Endothelial cell of umbilical vein (primary cell): ENCODE measurements at regions not wholly inside any gene's neighbourhood (a gene's known extent, or its start where the extent isn't known, plus 50 kb on each side); places are given as distances from the start of the nearest gene placed in this dataset.

ENCODE experiments used
- BruUV-seq: library from RNA; stranded (reverse); fragments of 400-500 nt; replicated peaks from 2 replicates; lab custom pipeline; 2021; lab: Mats Ljungman, UMichigan
- CTCF ChIA-PET: fragments of 300-600, 350-600 bp; sonication (Branson Sonifier 250); formaldehyde crosslinking; loops from one replicate; lab custom pipeline; 2021; ENCODE audit warnings: antibody characterized with exemption, inconsistent platforms; lab: Charles Lee
- POLR2A ChIA-PET: fragments of 300-600, 350-600 bp; sonication (Branson Sonifier 250); formaldehyde crosslinking; loops from one replicate; lab custom pipeline; 2021; ENCODE audit warnings: antibody characterized with exemption, inconsistent platforms; lab: Charles Lee
- DNase-seq: peaks from one replicate; pipeline ENCODE4 v3.0.0-alpha.2; 2011; ENCODE audit warnings: low read depth, low spot score
- FAIRE-seq: peaks from 2 replicates; lab custom pipeline; 2011; peaks lifted over from hg19 to GRCh38; lab: Jason Lieb, UNC
- H2AFZ ChIP-seq: 2 replicates; pipeline ENCODE4 v1.6.0; 2012; ENCODE audit warnings: low read depth, low read length, control low read depth, inconsistent platforms
- H3K27ac ChIP-seq: 2 replicates; pipeline ENCODE4 v1.5.1; 2011; ENCODE audit warnings: low read depth, mild to moderate bottlenecking, control low read depth, low read length, moderate library complexity; ENCODE audit not compliant: insufficient read depth
- H3K27me3 ChIP-seq, 2 experiments: 2 replicates each; pipeline versions ENCODE4 v1.6.0 to v1.6.1; 2011; ENCODE audit warnings: low read length in 2 of 2, mixed read lengths in 1 of 2; ENCODE audit not compliant: control insufficient read depth in 2 of 2, insufficient read depth in 2 of 2
- H3K36me3 ChIP-seq, 2 experiments: 2 replicates in 1 of 2; 3 replicates in 1 of 2; pipeline ENCODE4 v1.5.1; 2011; ENCODE audit warnings: low read length in 2 of 2, mild to moderate bottlenecking in 1 of 2, moderate library complexity in 1 of 2; ENCODE audit not compliant: control insufficient read depth in 2 of 2, insufficient read depth in 2 of 2; ENCODE audit errors: extremely low read depth in 1 of 2
- H3K4me1 ChIP-seq: 3 replicates; pipeline ENCODE4 v1.5.1; 2011; ENCODE audit warnings: mild to moderate bottlenecking, low read length; ENCODE audit not compliant: control insufficient read depth, insufficient read depth; ENCODE audit errors: extremely low read depth
- H3K4me2 ChIP-seq: 2 replicates; pipeline ENCODE4 v1.6.1; 2011; ENCODE audit warnings: low read length, control low read depth, mixed read lengths; ENCODE audit not compliant: insufficient read depth
- H3K4me3 ChIP-seq, 3 experiments: fragments of 200-600 bp in 1 of 3; sonication (generic), shearing (Covaris generic) in 1 of 3; replicated peaks in 1 of 3; 2 replicates each; pipeline ENCODE4 v1.5.1; 2011 to 2016; ENCODE audit warnings: control low read depth in 3 of 3, low read length in 3 of 3, mild to moderate bottlenecking in 2 of 3, inconsistent platforms in 1 of 3, low read depth in 1 of 3, moderate library complexity in 1 of 3; ENCODE audit not compliant: insufficient read depth in 1 of 3
- H3K79me2 ChIP-seq: 2 replicates; pipeline ENCODE4 v1.6.0; 2012; ENCODE audit warnings: low read length, inconsistent platforms; ENCODE audit not compliant: control insufficient read depth, insufficient read depth
- H3K9ac ChIP-seq: replicated peaks from 2 replicates; pipeline ENCODE3; 2011; ENCODE audit warnings: low read length, control low read depth; ENCODE audit not compliant: insufficient read depth; ENCODE audit errors: extremely low read depth
- H3K9me1 ChIP-seq: replicated peaks from 3 replicates; pipeline ENCODE4 v1.6.0; 2011; ENCODE audit warnings: mild to moderate bottlenecking, low read length; ENCODE audit not compliant: control insufficient read depth, insufficient read depth; ENCODE audit errors: extremely low read depth
- H3K9me3 ChIP-seq: replicated peaks from 2 replicates; pipeline ENCODE4 v1.5.1; 2012; ENCODE audit warnings: low read length, inconsistent platforms; ENCODE audit not compliant: control insufficient read depth, insufficient read depth
- H4K20me1 ChIP-seq: replicated peaks from 2 replicates; pipeline ENCODE3; 2011; ENCODE audit warnings: mild to moderate bottlenecking, low read length; ENCODE audit not compliant: control insufficient read depth, insufficient read depth; ENCODE audit errors: extremely low read depth
- EZH2 ChIP-seq: IDR thresholded peaks from 2 replicates; pipeline ENCODE4 v1.6.1; 2012; ENCODE audit warnings: borderline replicate concordance, low read depth, mild to moderate bottlenecking, moderate library complexity, low read length, inconsistent platforms; ENCODE audit not compliant: severe bottlenecking
- FOS ChIP-seq: IDR thresholded peaks from 2 replicates; pipeline ENCODE4 v1.6.1; 2011; ENCODE audit warnings: mild to moderate bottlenecking, low read length, moderate library complexity, borderline replicate concordance; ENCODE audit not compliant: insufficient read depth
- GATA2 ChIP-seq: IDR thresholded peaks from 2 replicates; pipeline ENCODE4 v1.7.0; 2011; ENCODE audit warnings: low read depth, mild to moderate bottlenecking, moderate library complexity, mixed read lengths, low read length; ENCODE audit not compliant: insufficient read length, insufficient read depth
- JUN ChIP-seq: IDR thresholded peaks from 2 replicates; pipeline ENCODE4 v1.6.1; 2011; ENCODE audit warnings: borderline replicate concordance, low read depth; ENCODE audit not compliant: insufficient read length, insufficient read depth
- MAX ChIP-seq: IDR thresholded peaks from 2 replicates; pipeline ENCODE4 v1.6.1; 2011; ENCODE audit not compliant: insufficient read depth, insufficient read length
- MYC ChIP-seq: IDR thresholded peaks from one replicate; pipeline ENCODE4 v1.6.1; 2011; ENCODE audit warnings: mild to moderate bottlenecking, low read depth, low read length
- POLR2A ChIP-seq: IDR thresholded peaks from 2 replicates; pipeline ENCODE4 v1.6.1; 2012; ENCODE audit warnings: low read depth, mild to moderate bottlenecking, control low read depth, low read length
- POLR2AphosphoS5 ChIP-seq: IDR thresholded peaks from 2 replicates; pipeline ENCODE4 v1.6.1; 2012; ENCODE audit warnings: low read depth, mild to moderate bottlenecking, control low read depth, low read length, moderate library complexity; ENCODE audit not compliant: insufficient read depth
- dilution Hi-C: fragments of 300-500 bp; cut with MboI; formaldehyde crosslinking; loops from one replicate; pipeline ENCODE4 v1.15.0; 2019; ENCODE audit warnings: low sequenced_read_pairs; ENCODE audit not compliant: extremely low pct_ligation_motif_present
- intact Hi-C: fragments of 100-400 bp; cut with micrococcal nuclease; formaldehyde crosslinking; loops from one replicate; pipeline ENCODE4 v1.10.0; 2022
- TF ChIP-seq, protein P1 (sequence below), 2 donors: IDR thresholded peaks; 1 replicate in 1 of 2; 2 replicates in 1 of 2; pipeline ENCODE4 v1.5.1; 2011; ENCODE audit warnings: low read length in 2 of 2, mild to moderate bottlenecking in 2 of 2, moderate library complexity in 2 of 2, control low read depth in 1 of 2, inconsistent platforms in 1 of 2, low read depth in 1 of 2; ENCODE audit not compliant: insufficient read depth in 1 of 2; ENCODE audit errors: extremely low read depth in 1 of 2

DNA sequence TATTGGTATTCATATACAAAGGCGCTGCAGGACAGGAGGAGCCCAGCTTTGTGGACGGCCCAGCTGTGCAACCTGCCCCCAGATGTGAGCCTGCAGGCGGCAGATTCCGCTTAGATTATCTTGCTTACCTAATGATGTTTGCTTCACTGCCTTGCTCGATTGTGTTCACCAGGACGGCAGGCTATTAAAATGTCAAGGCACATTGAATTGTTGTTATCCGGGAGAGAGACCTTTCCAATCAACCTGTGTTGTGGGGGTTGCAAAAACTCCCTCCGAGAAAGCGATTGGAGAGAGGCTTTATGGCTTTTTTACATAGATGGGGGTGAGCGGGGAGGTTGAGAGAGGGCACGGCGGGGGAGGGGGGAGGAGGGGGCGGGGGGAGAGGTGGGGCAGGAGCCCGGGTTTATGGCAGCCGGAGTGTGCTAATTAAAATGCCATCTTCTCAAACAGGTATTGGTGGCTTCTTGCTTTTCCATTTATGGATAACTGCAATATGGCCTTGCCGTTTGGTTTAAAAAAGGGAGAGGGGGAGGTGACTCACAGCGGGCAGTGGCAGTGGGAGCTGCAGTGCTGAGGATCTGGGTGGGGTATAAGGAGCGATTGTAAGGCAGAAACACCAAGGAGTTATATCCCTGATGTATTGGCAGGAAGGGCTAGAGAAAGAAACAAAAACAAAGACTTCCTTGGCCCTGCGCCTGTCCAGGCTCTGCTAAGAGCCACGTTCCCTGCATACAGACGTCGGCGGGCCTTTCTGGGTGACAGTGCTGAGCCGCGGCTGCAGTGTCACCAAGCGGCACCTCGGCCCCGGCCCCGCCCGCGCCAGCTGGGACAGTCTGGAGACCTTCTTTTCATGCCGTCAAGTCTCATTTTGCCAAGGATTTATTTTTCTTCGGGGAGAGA is 97.2 kb downstream of the INSIG2 start:
- no peak for TF ChIP-seq POLR2A
- TF ChIP-seq EZH2 = no peak
- no peak for TF ChIP-seq FOS
- TF ChIP-seq MYC = no peak
- no peak for TF ChIP-seq POLR2AphosphoS5
- no peak for TF ChIP-seq MAX
- TF ChIP-seq GATA2 = no peak
- TF ChIP-seq, protein P1, sequence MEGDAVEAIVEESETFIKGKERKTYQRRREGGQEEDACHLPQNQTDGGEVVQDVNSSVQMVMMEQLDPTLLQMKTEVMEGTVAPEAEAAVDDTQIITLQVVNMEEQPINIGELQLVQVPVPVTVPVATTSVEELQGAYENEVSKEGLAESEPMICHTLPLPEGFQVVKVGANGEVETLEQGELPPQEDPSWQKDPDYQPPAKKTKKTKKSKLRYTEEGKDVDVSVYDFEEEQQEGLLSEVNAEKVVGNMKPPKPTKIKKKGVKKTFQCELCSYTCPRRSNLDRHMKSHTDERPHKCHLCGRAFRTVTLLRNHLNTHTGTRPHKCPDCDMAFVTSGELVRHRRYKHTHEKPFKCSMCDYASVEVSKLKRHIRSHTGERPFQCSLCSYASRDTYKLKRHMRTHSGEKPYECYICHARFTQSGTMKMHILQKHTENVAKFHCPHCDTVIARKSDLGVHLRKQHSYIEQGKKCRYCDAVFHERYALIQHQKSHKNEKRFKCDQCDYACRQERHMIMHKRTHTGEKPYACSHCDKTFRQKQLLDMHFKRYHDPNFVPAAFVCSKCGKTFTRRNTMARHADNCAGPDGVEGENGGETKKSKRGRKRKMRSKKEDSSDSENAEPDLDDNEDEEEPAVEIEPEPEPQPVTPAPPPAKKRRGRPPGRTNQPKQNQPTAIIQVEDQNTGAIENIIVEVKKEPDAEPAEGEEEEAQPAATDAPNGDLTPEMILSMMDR (IDR thresholded peaks at IDR 0.05; ENCODE audit: extremely low read depth in 1 of 2, insufficient read depth in 1 of 2, low read depth in 1 of 2, low read length in 2 of 2) = no peak
- no peak for TF ChIP-seq JUN
- intact Hi-C loops = loop anchor here (1.0 to 5.0 kb wide), 2 partner anchors 73 to 97 kb away; partner anchors contain the start of gene INSIG2
- CTCF ChIA-PET = interaction anchor here (0.8 to 5.3 kb wide), 4 partner anchors 12 to 182 kb away, joined by 3 to 50 read pairs (median 4); no protein-coding TSS in a partner anchor

More for the DNA sequence above, 97.2 kb downstream of the INSIG2 start:
- peaks cover 2 to 11% of the 10 kb centered on the region in 2 experiments for H3K27me3 ChIP-seq
- H3K4me3 ChIP-seq = peak overlapping the region; percentile 51 to 76 (median 60)
- no peaks in the 10 kb centered on the region for H3K36me3 ChIP-seq
- POLR2A ChIA-PET = no interaction called here
- no peaks in the 10 kb centered on the region for H4K20me1 ChIP-seq
- BruUV-seq = TSS peak; percentile 96
- dilution Hi-C loops = no loop called here
- H3K9me1 ChIP-seq = no peaks in the 10 kb centered on the region
- H3K27ac ChIP-seq = peak overlapping the region; percentile 46
- peaks cover 3% of the 10 kb centered on the region for H3K4me1 ChIP-seq
- H3K4me2 ChIP-seq = peak overlapping the region; percentile 75
- FAIRE-seq (peak; percentile 47), DNase-seq (peak; percentile 47)
- H3K9ac ChIP-seq = peak overlapping the region; percentile 67
- no peaks in the 10 kb centered on the region for H3K9me3 ChIP-seq
- H2AFZ ChIP-seq = peak overlapping the region; percentile 99
- no peaks in the 10 kb centered on the region for H3K79me2 ChIP-seq
